Brain microvascular endothelial cell (primary cell): ENCODE measurements at regions not wholly inside any gene's neighbourhood (a gene's known extent, or its start where the extent isn't known, plus 50 kb on each side); places are given as distances from the start of the nearest gene placed in this dataset.

Source experiments
- DNase-seq: peaks from one replicate; pipeline ENCODE4 v3.0.0-alpha.2; 2020
- H3K27ac ChIP-seq: fragments of 250-450 bp; sonication (Bioruptor Pico); 2 replicates; pipeline ENCODE4 v1.5.1; 2020; ENCODE audit warnings: mild to moderate bottlenecking, moderate library complexity
- H3K27me3 ChIP-seq: fragments of 250-450 bp; sonication (Bioruptor Pico); replicated peaks from 2 replicates; pipeline ENCODE4 v1.5.1; 2020; ENCODE audit warnings: mild to moderate bottlenecking
- H3K36me3 ChIP-seq: fragments of 250-450 bp; sonication (Bioruptor Pico); replicated peaks from 2 replicates; pipeline ENCODE4 v1.5.1; 2020; ENCODE audit warnings: mild to moderate bottlenecking
- H3K4me3 ChIP-seq: 2 replicates; pipeline ENCODE4 v1.5.1; 2011; ENCODE audit warnings: low read depth, mild to moderate bottlenecking, control low read depth, low read length, moderate library complexity
- CTCF ChIP-seq: IDR thresholded peaks from 2 replicates; pipeline ENCODE4 v1.5.1; 2011; ENCODE audit warnings: low read depth, mild to moderate bottlenecking, moderate library complexity, low read length, control low read depth, inconsistent platforms; ENCODE audit errors: missing control alignments
- in situ Hi-C: cut with HindIII; loops from 2 replicates; pipeline ENCODE4 v1.10.0; 2017; ENCODE audit warnings: low sequenced_read_pairs, low pct_ligation_motif_present

GRCh38 chr12:47351526-47351925, 271.8 kb upstream of the AMIGO2 start:
- Histone ChIP-seq H3K4me3 (no peak overlapping the region), H3K27ac (no peak overlapping the region), H3K36me3 (no peaks in the 10 kb centered on the region), H3K27me3 (no peaks in the 10 kb centered on the region)
- no peak for DNase-seq
- in situ Hi-C loops, result no loop called here
- TF ChIP-seq CTCF, result no peak

DNA sequence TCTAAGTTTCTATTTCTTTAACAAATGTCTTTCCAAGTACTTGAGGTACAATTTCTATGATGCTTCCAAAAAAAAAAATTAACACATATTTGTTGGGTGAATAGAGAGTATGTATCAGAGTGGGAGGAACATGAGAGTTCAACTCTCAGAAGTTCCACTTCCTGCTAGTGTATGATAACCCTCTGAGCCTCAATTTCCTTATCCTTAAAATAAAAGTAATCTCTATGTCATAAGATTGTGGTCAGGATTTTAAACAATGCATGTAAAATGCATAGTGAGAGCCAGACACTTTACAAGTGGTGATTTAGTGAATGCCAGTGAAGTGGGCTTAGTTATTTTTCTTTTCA, 270.3 kb upstream of the AMIGO2 start:
- Histone ChIP-seq H3K27ac (no peak overlapping the region), H3K27me3 (no peaks in the 10 kb centered on the region), H3K36me3 (no peaks in the 10 kb centered on the region), H3K4me3 (no peak overlapping the region)
- no peak for TF ChIP-seq CTCF
- in situ Hi-C loops, result no loop called here
- DNase-seq, result no peak

DNA sequence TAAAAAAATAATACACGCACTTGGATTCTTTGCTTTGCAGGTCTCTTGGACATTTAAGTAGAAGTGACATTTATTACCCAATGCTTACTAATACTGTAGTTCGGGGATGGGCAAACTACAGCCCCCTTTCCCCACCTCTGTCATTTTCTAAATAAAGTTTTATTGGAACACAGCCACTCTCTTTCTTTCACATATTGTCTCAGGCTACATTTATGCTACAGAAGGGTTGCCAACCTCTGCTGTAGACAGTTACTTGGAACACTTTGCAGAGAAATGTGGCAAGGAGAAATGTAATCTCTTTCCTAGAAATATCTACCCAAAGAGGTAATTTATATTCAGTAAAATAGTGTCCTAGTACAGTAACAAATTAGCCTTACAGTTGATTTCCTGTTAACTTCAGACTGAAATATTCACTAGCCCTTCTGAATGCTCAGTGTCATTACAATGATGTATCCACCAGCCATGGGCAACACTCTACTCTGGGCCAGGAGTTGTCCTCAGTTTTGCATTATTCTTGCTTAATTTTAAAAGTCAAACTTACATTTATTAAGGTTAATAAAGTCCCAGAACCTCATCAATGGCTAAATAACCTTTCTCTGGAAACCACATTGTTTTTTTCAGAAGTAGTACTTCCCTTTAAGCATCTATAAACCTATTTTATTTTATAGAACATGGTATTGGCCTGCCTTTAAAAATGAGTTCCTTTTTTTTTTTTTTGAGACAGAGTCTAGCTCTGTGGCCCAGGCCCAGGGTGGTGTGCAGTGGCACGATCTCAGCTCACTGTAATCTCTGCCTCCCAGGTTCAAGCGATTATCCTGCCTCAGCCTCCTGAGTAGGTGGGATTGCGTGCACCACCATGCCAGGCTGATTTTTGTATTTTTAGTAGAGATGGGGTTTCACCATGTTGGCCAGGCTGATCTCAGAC, 269.6 kb upstream of the AMIGO2 start:
- Histone ChIP-seq H3K27me3 (no peaks in the 10 kb centered on the region), H3K4me3 (no peak overlapping the region), H3K27ac (no peak overlapping the region), H3K36me3 (no peaks in the 10 kb centered on the region)
- in situ Hi-C loops, result no loop called here
- DNase-seq, result no peak
- no peak for TF ChIP-seq CTCF

GRCh38 chr12:47348206-47348605, 268.4 kb upstream of the AMIGO2 start:
- Histone ChIP-seq H3K27me3 (no peaks in the 10 kb centered on the region), H3K4me3 (no peak overlapping the region), H3K36me3 (no peaks in the 10 kb centered on the region), H3K27ac (no peak overlapping the region)
- in situ Hi-C loops, result no loop called here
- no peak for DNase-seq
- TF ChIP-seq CTCF, result no peak

GRCh38 chr12:47346251-47347019, 266.7 kb upstream of the AMIGO2 start:
- in situ Hi-C loops, result no loop called here
- Histone ChIP-seq H3K27ac (no peak overlapping the region), H3K4me3 (no peak overlapping the region), H3K27me3 (no peaks in the 10 kb centered on the region), H3K36me3 (no peaks in the 10 kb centered on the region)
- no peak for DNase-seq
- TF ChIP-seq CTCF, result no peak
